GM18907 (cell line): ENCODE measurements at regions not wholly inside any gene's neighbourhood (a gene's known extent, or its start where the extent isn't known, plus 50 kb on each side); places are given as distances from the start of the nearest gene placed in this dataset.
"Not testable (repeated sequence)": the region's sequence is repeated elsewhere in the genome, so short reads cannot be mapped to it uniquely, and the experiment has no call there.

ENCODE experiments used
- ATAC-seq: cut with Tn5 transposase; IDR thresholded peaks from one replicate; pipeline ENCODE4 v1.9.1; 2021; ENCODE audit warnings: mild to moderate bottlenecking, moderate library complexity; ENCODE audit not compliant: unreplicated experiment

- no peak for ATAC-seq
These were observed 334.0 kb upstream of the NUDT12 start for GRCh38 chr5:103896593-103896992.

- ATAC-seq = no peak
These were observed 333.1 kb upstream of the NUDT12 start for GRCh38 chr5:103895738-103896137.

- no peak for ATAC-seq
These were observed 332.3 kb upstream of the NUDT12 start for GRCh38 chr5:103894882-103895281.

- ATAC-seq = no peak
These were observed 328.6 kb upstream of the NUDT12 start for GRCh38 chr5:103891151-103891550.

GRCh38 chr5:103890313-103890712 is 327.7 kb upstream of the NUDT12 start:
- ATAC-seq = no peak

- ATAC-seq = no peak
These were observed 327.1 kb upstream of the NUDT12 start for GRCh38 chr5:103889500-103890209.

GRCh38 chr5:103886826-103887225 is 324.2 kb upstream of the NUDT12 start:
- ATAC-seq = no peak

- no peak for ATAC-seq
These were observed 320.6 kb upstream of the NUDT12 start for GRCh38 chr5:103883143-103883542.

GRCh38 chr5:103881560-103881959 is 319.0 kb upstream of the NUDT12 start:
- no peak for ATAC-seq

- ATAC-seq = no peak
These were observed 305.4 kb upstream of the NUDT12 start for GRCh38 chr5:103867857-103868598.

- no peak for ATAC-seq
These were observed 303.6 kb upstream of the NUDT12 start for GRCh38 chr5:103866169-103866568.

GRCh38 chr5:103862398-103862797 is 299.8 kb upstream of the NUDT12 start:
- ATAC-seq = no peak

GRCh38 chr5:103860327-103860726 is 297.7 kb upstream of the NUDT12 start:
- no peak for ATAC-seq

- ATAC-seq = not testable (repeated sequence)
These were observed 295.8 kb upstream of the NUDT12 start for GRCh38 chr5:103858367-103858766.

GRCh38 chr5:103851091-103851490 is 288.5 kb upstream of the NUDT12 start:
- ATAC-seq = no peak

- no peak for ATAC-seq
These were observed 287.3 kb upstream of the NUDT12 start for GRCh38 chr5:103849934-103850333.

- ATAC-seq = no peak
These were observed 284.5 kb upstream of the NUDT12 start for GRCh38 chr5:103847060-103847459.

GRCh38 chr5:103842936-103843335 is 280.3 kb upstream of the NUDT12 start:
- ATAC-seq = no peak

GRCh38 chr5:103840600-103840999 is 278.0 kb upstream of the NUDT12 start:
- ATAC-seq = no peak

- ATAC-seq = no peak
These were observed 271.6 kb upstream of the NUDT12 start for GRCh38 chr5:103834216-103834615.

GRCh38 chr5:103829585-103829984 is 267.0 kb upstream of the NUDT12 start:
- ATAC-seq = no peak

- no peak for ATAC-seq
These were observed 265.4 kb upstream of the NUDT12 start for GRCh38 chr5:103827976-103828375.
